HepG2 (cell line): ENCODE measurements at regions not wholly inside any gene's neighbourhood (a gene's known extent, or its start where the extent isn't known, plus 50 kb on each side); places are given as distances from the start of the nearest gene placed in this dataset.

ENCODE experiments used
- ATAC-seq: fragments of 200-7000 bp; cut with Tn5 transposase; 3 replicates; pipeline ENCODE4 v1.9.1; 2020; ENCODE audit warnings: mild to moderate bottlenecking, moderate library complexity
- BruUV-seq: library from RNA; stranded (reverse); fragments of 400-500 nt; replicated peaks from 2 replicates; lab custom pipeline; 2021; lab: Mats Ljungman, UMichigan
- CTCF ChIA-PET: fragments of 300-600 bp; formaldehyde crosslinking; extraction: SDS; loops from one replicate; lab custom pipeline; 2021; ENCODE audit warnings: low total read pairs, inconsistent platforms, low intra/inter-chr PET ratio; lab: Yijun Ruan, JAX
- POLR2A ChIA-PET: fragments of 350-600 bp; sonication (Branson Sonifier 250); formaldehyde crosslinking; loops from one replicate; lab custom pipeline; 2020; ENCODE audit warnings: antibody characterized with exemption, inconsistent platforms; lab: Yijun Ruan, JAX
- DNase-seq: peaks from one replicate; pipeline ENCODE4 v3.0.0-alpha.2; 2015; ENCODE audit warnings: low spot score
- FAIRE-seq: peaks from 3 replicates; lab custom pipeline; 2011; peaks lifted over from hg19 to GRCh38; lab: Jason Lieb, UNC
- H2AFZ ChIP-seq: one replicate; pipeline ENCODE4 v1.6.1; 2011; ENCODE audit warnings: low read length, inconsistent platforms
- H3K27ac ChIP-seq: fragments of 300-600 bp; 3 replicates; pipeline ENCODE4 v1.8.0; 2011; ENCODE audit warnings: mixed run types, mild to moderate bottlenecking, mixed read lengths, low read length, inconsistent platforms; ENCODE audit not compliant: insufficient read depth; ENCODE audit errors: extremely low read length
- H3K27me3 ChIP-seq, 2 experiments: fragments of 200-600 bp in 1 of 2; 2 replicates in 1 of 2; 3 replicates in 1 of 2; pipeline versions ENCODE4 v1.6.0 to v1.8.0; 2011; ENCODE audit warnings: low read length in 2 of 2, mild to moderate bottlenecking in 2 of 2, moderate library complexity in 2 of 2, inconsistent platforms in 1 of 2; ENCODE audit not compliant: insufficient read depth in 2 of 2, control insufficient read depth in 1 of 2
- H3K36me3 ChIP-seq, 2 experiments: fragments of 200-600 bp in 1 of 2; replicated peaks in 1 of 2; 2 replicates in 1 of 2; 3 replicates in 1 of 2; pipeline versions ENCODE4 v1.5.1 to v1.8.0; 2011; ENCODE audit warnings: low read length in 2 of 2, inconsistent platforms in 1 of 2; ENCODE audit not compliant: insufficient read depth in 2 of 2, control insufficient read depth in 1 of 2
- H3K4me1 ChIP-seq: 2 replicates; pipeline ENCODE4 v1.5.1; 2012; ENCODE audit warnings: low read length, inconsistent platforms; ENCODE audit not compliant: insufficient read depth
- H3K4me2 ChIP-seq: 2 replicates; pipeline ENCODE4 v1.6.0; 2011; ENCODE audit warnings: low read depth, low read length, inconsistent platforms
- H3K4me3 ChIP-seq, 3 experiments: fragments of 200-600 bp in 1 of 3; sonication (generic), shearing (Covaris generic) in 1 of 3; replicated peaks in 1 of 3; 2 replicates each; pipeline ENCODE4 v1.5.1; 2011 to 2016; ENCODE audit warnings: low read length in 3 of 3, inconsistent platforms in 2 of 3, low read depth in 2 of 3, mild to moderate bottlenecking in 2 of 3, control low read depth in 1 of 3, mixed read lengths in 1 of 3; ENCODE audit not compliant: insufficient read depth in 1 of 3
- H3K79me2 ChIP-seq: one replicate; pipeline ENCODE4 v1.6.1; 2011; ENCODE audit warnings: low read length, inconsistent platforms; ENCODE audit not compliant: insufficient read depth
- H3K9ac ChIP-seq: 2 replicates; pipeline ENCODE4 v1.6.0; 2011; ENCODE audit warnings: mild to moderate bottlenecking, low read depth, low read length, inconsistent platforms; ENCODE audit not compliant: insufficient read depth
- H3K9me3 ChIP-seq: 2 replicates; pipeline ENCODE4 v1.5.1; 2012; ENCODE audit warnings: mild to moderate bottlenecking, low read length
- H4K20me1 ChIP-seq: 2 replicates; pipeline ENCODE4 v1.6.0; 2011; ENCODE audit warnings: inconsistent platforms, mild to moderate bottlenecking, low read length, moderate library complexity; ENCODE audit not compliant: insufficient read depth
- ARNT ChIP-seq: fragments of 450-650 bp; IDR thresholded peaks from 2 replicates; pipeline ENCODE4 v1.6.1; 2017
- ATAD3A ChIP-seq: sonication (generic); formaldehyde crosslinking; IDR thresholded peaks from 2 replicates; pipeline ENCODE4 v1.4.0; 2020; ENCODE audit warnings: missing genetic modification reagents
- ETS1 ChIP-seq: sonication (generic); formaldehyde crosslinking; IDR thresholded peaks from 2 replicates; pipeline ENCODE4 v1.4.0; 2020; ENCODE audit warnings: missing genetic modification reagents
- MTF1 ChIP-seq: sonication (generic); formaldehyde crosslinking; IDR thresholded peaks from 2 replicates; pipeline ENCODE4 v1.5.0; 2020; ENCODE audit warnings: missing genetic modification reagents
- PAWR ChIP-seq: sonication (generic); formaldehyde crosslinking; IDR thresholded peaks from 2 replicates; pipeline ENCODE4 v1.4.0; 2020; ENCODE audit warnings: missing genetic modification reagents, mild to moderate bottlenecking, borderline replicate concordance
- TARDBP ChIP-seq: sonication (generic); formaldehyde crosslinking; IDR thresholded peaks from 2 replicates; pipeline ENCODE4 v1.8.0; 2022; ENCODE audit warnings: mild to moderate bottlenecking, missing genetic modification reagents
- U2AF2 ChIP-seq: fragments of 200-400 bp; formaldehyde crosslinking; IDR thresholded peaks from 2 replicates; pipeline ENCODE4 v1.6.1; 2017; ENCODE audit warnings: low read depth, mild to moderate bottlenecking, low read length
- ZBTB4 ChIP-seq: sonication (generic); formaldehyde crosslinking; IDR thresholded peaks from 2 replicates; pipeline ENCODE4 v1.4.0; 2020; ENCODE audit warnings: missing genetic modification reagents, mild to moderate bottlenecking, borderline replicate concordance
- ZNF160 ChIP-seq: sonication (generic); formaldehyde crosslinking; IDR thresholded peaks from 2 replicates; pipeline ENCODE4 v1.8.0; 2022; ENCODE audit warnings: mild to moderate bottlenecking, inconsistent platforms, missing genetic modification reagents
- ZNF598 ChIP-seq: sonication (generic); formaldehyde crosslinking; IDR thresholded peaks from 2 replicates; pipeline ENCODE4 v1.5.1; 2020; ENCODE audit warnings: mild to moderate bottlenecking, missing genetic modification reagents, borderline replicate concordance
- ZNF816 ChIP-seq: sonication (generic); formaldehyde crosslinking; IDR thresholded peaks from 2 replicates; pipeline ENCODE4 v1.8.0; 2022; ENCODE audit warnings: missing genetic modification reagents, mild to moderate bottlenecking, borderline replicate concordance
- WGBS: methylation state at CpG from one replicate; pipeline ENCODE4 v1.1.6; 2017; ENCODE audit warnings: low lambda C conversion rate; 5-methylcytosine and 5-hydroxymethylcytosine counted together
- in situ Hi-C: cut with HindIII; loops from 2 replicates; pipeline ENCODE4 v1.10.0; 2017; ENCODE audit warnings: low pct_unique_long_range_greater_than_20kb; ENCODE audit not compliant: extremely low pct_ligation_motif_present
- intact Hi-C: fragments of 100-400 bp; cut with micrococcal nuclease; formaldehyde crosslinking; loops from one replicate; pipeline ENCODE4 v1.10.0; 2022; ENCODE audit not compliant: unreplicated experiment

- no peaks in the 10 kb centered on the region for H4K20me1 ChIP-seq
- H2AFZ ChIP-seq: no peak overlapping the region
- in situ Hi-C loops (no loop called here), intact Hi-C loops (no loop called here)
- H3K9me3 ChIP-seq: no peaks in the 10 kb centered on the region
- no peaks in the 10 kb centered on the region for H3K4me1 ChIP-seq
- POLR2A ChIA-PET: no interaction called here
- no peak for TF ChIP-seq ZNF816
- no peak for TF ChIP-seq MTF1 (CRISPR knock-in tag)
- TF ChIP-seq ZNF598 (CRISPR knock-in tag): no peak
- TF ChIP-seq ATAD3A (CRISPR knock-in tag): no peak
- no peak for TF ChIP-seq TARDBP (CRISPR knock-in tag)
- TF ChIP-seq ARNT: no peak
- no peak for TF ChIP-seq ETS1
- no peak for TF ChIP-seq PAWR
- no peaks in the 10 kb centered on the region for H3K79me2 ChIP-seq
- FAIRE-seq: no peak
- H3K27me3 ChIP-seq: no peaks in the 10 kb centered on the region
- CTCF ChIA-PET: no interaction called here
- H3K4me3 ChIP-seq: no peak overlapping the region
- no peak overlapping the region for H3K27ac ChIP-seq
- BruUV-seq: no TSS peak
- H3K4me2 ChIP-seq: no peak overlapping the region
- ATAC-seq: no peak
- no peak for DNase-seq
- no peaks in the 10 kb centered on the region for H3K36me3 ChIP-seq
- H3K9ac ChIP-seq: no peak overlapping the region
- 17% methylated on average over 3 of the region's 3 CpGs for whole genome bisulfite sequencing
Measured at GRCh38 chr13:68160466-68160865, 930.3 kb upstream of the PCDH9 start.

- POLR2A ChIA-PET: no interaction called here
- Histone ChIP-seq H3K27me3 (no peaks in the 10 kb centered on the region), H3K4me2 (no peak overlapping the region), H3K79me2 (no peaks in the 10 kb centered on the region), H3K27ac (no peak overlapping the region), H3K4me3 (no peak overlapping the region), H3K4me1 (no peaks in the 10 kb centered on the region), H4K20me1 (no peaks in the 10 kb centered on the region), H3K9ac (no peak overlapping the region), H3K9me3 (peaks cover 8% of the 10 kb centered on the region; the same call in 1 of the 2 replicates), H2AFZ (no peak overlapping the region), H3K36me3 (no peaks in the 10 kb centered on the region)
- DNase-seq (no peak), ATAC-seq (no peak), FAIRE-seq (no peak)
- 23% methylated on average over 4 of the region's 4 CpGs for WGBS
- CTCF ChIA-PET: no interaction called here
- intact Hi-C loops (no loop called here), in situ Hi-C loops (no loop called here)
- no peak for TF ChIP-seq U2AF2
- no peak for TF ChIP-seq ZBTB4 (CRISPR knock-in tag)
- 0 out of 2 replicates have a peak, but pooled peaks have one; percentile 39 for TF ChIP-seq ZNF160 (CRISPR knock-in tag)
- no TSS peak for BruUV-seq
Measured at GRCh38 chr13:68152414-68152813, 922.3 kb upstream of the PCDH9 start.
